GM12892 (cell line): ENCODE measurements at regions not wholly inside any gene's neighbourhood (a gene's known extent, or its start where the extent isn't known, plus 50 kb on each side); places are given as distances from the start of the nearest gene placed in this dataset.

Experiments used
- POLR2A ChIP-seq: IDR thresholded peaks from 2 replicates; pipeline ENCODE4 v1.6.1; 2011; ENCODE audit warnings: low read depth, low read length, control low read depth
- POLR2AphosphoS5 ChIP-seq: IDR thresholded peaks from 2 replicates; pipeline ENCODE4 v1.6.1; 2011; ENCODE audit warnings: low read depth, low read length, control low read depth

DNA sequence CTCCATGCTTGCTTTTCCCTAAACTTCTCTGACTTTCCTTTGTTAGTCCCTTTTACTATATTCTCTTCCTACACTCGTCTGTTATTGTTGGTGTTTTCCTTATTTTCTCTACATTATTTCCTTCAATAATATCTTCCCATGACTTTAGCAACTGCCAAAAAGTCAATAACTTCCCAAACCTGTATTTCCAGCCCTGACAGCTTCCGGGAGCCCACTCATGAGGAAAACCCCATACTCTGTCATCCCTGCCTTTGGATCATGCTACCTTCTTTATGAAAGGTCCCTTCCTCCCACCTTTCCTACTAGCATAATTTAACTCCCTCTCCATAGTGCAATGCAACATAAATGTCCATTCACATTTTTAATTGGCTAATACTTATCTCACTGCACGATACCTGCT, 144.0 kb upstream of the CDH6 start:
- no peak for TF ChIP-seq POLR2AphosphoS5
- no peak for TF ChIP-seq POLR2A
